SU-DHL-6 (cell line): ENCODE measurements at regions not wholly inside any gene's neighbourhood (a gene's known extent, or its start where the extent isn't known, plus 50 kb on each side); places are given as distances from the start of the nearest gene placed in this dataset.

Source experiments
- EZH2phosphoT487 ChIP-seq: fragments of 200-600 bp; sonication (generic), shearing (Covaris generic); conservative IDR thresholded peaks from 2 replicates; pipeline ENCODE4 v1.6.1; 2018; ENCODE audit warnings: mild to moderate bottlenecking, antibody characterized with exemption, low read length, moderate library complexity, mixed read lengths
- TF ChIP-seq, protein P1 (sequence below): fragments of 200-600 bp; sonication (generic); IDR thresholded peaks from one replicate; pipeline ENCODE4 v1.5.1; 2017; ENCODE audit warnings: antibody characterized with exemption, mild to moderate bottlenecking, low read length, moderate library complexity; ENCODE audit not compliant: insufficient read depth, poor library complexity, severe bottlenecking

DNA sequence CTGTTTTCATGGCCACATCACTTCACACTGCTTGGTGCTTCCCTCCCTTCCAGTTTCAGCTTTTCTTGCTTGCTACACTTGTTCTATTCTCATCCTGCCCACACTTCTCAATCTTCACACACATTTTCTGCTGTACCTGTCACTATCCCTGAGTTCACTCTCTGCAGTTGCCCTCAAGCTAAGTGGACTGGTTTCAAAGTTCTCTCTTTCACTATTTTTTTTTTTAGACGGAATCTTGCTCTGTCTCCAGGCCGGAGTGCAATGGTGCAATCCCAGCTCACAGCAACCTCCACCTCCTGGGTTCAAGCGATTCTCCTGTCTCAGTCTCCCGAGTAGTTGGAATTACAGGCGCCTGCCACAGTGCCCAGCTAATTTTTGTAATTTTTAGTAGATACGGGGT is 130.6 kb upstream of the FAM83B start:
- TF ChIP-seq, protein P1, sequence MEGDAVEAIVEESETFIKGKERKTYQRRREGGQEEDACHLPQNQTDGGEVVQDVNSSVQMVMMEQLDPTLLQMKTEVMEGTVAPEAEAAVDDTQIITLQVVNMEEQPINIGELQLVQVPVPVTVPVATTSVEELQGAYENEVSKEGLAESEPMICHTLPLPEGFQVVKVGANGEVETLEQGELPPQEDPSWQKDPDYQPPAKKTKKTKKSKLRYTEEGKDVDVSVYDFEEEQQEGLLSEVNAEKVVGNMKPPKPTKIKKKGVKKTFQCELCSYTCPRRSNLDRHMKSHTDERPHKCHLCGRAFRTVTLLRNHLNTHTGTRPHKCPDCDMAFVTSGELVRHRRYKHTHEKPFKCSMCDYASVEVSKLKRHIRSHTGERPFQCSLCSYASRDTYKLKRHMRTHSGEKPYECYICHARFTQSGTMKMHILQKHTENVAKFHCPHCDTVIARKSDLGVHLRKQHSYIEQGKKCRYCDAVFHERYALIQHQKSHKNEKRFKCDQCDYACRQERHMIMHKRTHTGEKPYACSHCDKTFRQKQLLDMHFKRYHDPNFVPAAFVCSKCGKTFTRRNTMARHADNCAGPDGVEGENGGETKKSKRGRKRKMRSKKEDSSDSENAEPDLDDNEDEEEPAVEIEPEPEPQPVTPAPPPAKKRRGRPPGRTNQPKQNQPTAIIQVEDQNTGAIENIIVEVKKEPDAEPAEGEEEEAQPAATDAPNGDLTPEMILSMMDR: no peak
- no peak for TF ChIP-seq EZH2phosphoT487
